Skeletal muscle tissue (tissue), 3 donors: ENCODE measurements at regions not wholly inside any gene's neighbourhood (a gene's known extent, or its start where the extent isn't known, plus 50 kb on each side); places are given as distances from the start of the nearest gene placed in this dataset.
"Not testable (repeated sequence)": the region's sequence is repeated elsewhere in the genome, so short reads cannot be mapped to it uniquely, and the experiment has no call there.

Experiments
- H3K27ac ChIP-seq: one replicate; pipeline ENCODE4 v1.7.0; 2013; ENCODE audit warnings: mild to moderate bottlenecking, low read depth, low read length, inconsistent platforms
- H3K27me3 ChIP-seq, 3 donors: one replicate each; pipeline ENCODE4 v1.7.0; 2013; ENCODE audit warnings: low read length in 3 of 3; ENCODE audit not compliant: control insufficient read depth in 3 of 3, insufficient read depth in 3 of 3
- H3K36me3 ChIP-seq, 3 donors: one replicate each; pipeline ENCODE4 v1.7.0; 2013; ENCODE audit warnings: low read length in 3 of 3; ENCODE audit not compliant: control insufficient read depth in 3 of 3, insufficient read depth in 3 of 3
- H3K4me1 ChIP-seq, 3 donors: one replicate each; pipeline ENCODE4 v1.7.0; 2013; ENCODE audit warnings: low read length in 3 of 3, mild to moderate bottlenecking in 3 of 3; ENCODE audit not compliant: control insufficient read depth in 3 of 3, insufficient read depth in 3 of 3
- H3K4me3 ChIP-seq, 3 donors: one replicate each; pipeline ENCODE4 v1.7.0; 2013; ENCODE audit warnings: low read length in 3 of 3
- H3K9ac ChIP-seq, 3 donors: one replicate each; pipeline ENCODE4 v1.7.0; 2013; ENCODE audit warnings: low read length in 3 of 3, mild to moderate bottlenecking in 3 of 3, moderate library complexity in 2 of 3, low read depth in 1 of 3
- H3K9me3 ChIP-seq, 3 donors: one replicate each; pipeline ENCODE4 v1.7.0; 2013; ENCODE audit warnings: low read length in 3 of 3; ENCODE audit not compliant: control insufficient read depth in 3 of 3
- donor health status: Osteomylitis.

DNA sequence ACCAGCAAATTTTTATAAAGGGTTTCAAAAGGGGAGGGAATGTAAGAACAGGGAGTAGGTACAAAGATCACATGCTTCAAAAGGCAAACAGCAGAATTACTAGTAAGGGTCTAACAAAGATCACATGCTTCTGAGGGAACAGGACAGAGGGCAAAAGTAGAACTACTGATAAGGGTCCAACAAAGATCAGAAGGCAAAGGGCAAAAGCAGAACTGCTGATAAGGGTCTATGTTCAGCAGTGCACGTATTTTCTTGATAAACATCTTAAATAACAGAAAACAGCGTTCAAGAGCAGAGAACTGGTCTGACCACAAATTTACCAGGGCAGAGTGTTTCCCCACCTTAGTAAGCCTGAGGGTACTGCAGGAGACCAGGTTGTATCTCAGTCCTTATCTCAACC lies 469.5 kb upstream of the PIK3R1 start:
- Histone ChIP-seq H3K27me3 (no peaks in the 10 kb centered on the region), H3K9ac (no peak overlapping the region), H3K4me1 (no peaks in the 10 kb centered on the region), H3K4me3 (no peak overlapping the region), H3K27ac (no peak overlapping the region), H3K9me3 (peaks cover 0 to 3% (median 2%) of the 10 kb centered on the region in 3 donors), H3K36me3 (no peaks in the 10 kb centered on the region)

DNA sequence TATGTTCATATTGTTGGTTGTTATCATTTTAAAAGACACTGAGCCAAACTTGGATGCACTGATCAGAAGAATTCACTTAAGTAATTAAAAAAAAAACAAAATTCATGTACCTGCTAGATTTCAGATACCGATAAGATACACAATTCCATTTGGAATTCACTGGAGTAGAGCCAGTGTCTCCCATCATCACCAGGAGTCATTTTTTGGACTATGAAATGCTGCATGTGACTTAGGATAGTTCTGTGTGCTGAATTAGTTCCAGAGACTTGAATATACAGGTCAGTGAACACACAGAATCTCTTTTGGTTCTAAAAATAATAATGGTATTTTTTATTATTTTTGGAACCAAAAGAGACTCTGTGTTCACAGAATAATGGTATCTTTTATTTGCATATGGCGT lies 482.6 kb upstream of the PIK3R1 start:
- Histone ChIP-seq H3K27ac (no peak overlapping the region), H3K4me1 (peaks cover 0 to 3% (median 0%) of the 10 kb centered on the region in 3 donors), H3K4me3 (no peak overlapping the region), H3K27me3 (no peaks in the 10 kb centered on the region), H3K9me3 (peaks cover 0 to 3% (median 0%) of the 10 kb centered on the region in 3 donors), H3K36me3 (no peaks in the 10 kb centered on the region), H3K9ac (no peak overlapping the region)

DNA sequence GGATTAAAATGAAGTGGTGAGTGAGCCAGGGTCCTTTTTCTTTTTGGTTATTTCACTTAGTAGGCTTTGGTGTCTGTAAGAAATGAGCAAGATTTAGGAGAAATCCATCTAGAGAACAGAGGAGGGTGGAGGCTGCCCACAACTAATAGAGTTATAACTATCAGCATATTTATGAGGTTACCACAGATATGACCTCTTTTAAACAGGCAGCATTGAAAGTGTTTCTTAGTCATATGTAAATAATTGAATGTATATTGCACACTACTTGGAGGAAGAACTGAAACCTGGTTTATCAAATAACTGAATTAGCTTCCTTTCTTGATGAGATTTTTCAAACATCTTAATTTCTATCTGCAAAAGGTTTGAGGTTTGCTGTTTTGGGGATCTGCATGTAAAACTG lies 483.1 kb upstream of the PIK3R1 start:
- H3K4me3 ChIP-seq, result no peak overlapping the region
- H3K27me3 ChIP-seq, result no peaks in the 10 kb centered on the region

DNA sequence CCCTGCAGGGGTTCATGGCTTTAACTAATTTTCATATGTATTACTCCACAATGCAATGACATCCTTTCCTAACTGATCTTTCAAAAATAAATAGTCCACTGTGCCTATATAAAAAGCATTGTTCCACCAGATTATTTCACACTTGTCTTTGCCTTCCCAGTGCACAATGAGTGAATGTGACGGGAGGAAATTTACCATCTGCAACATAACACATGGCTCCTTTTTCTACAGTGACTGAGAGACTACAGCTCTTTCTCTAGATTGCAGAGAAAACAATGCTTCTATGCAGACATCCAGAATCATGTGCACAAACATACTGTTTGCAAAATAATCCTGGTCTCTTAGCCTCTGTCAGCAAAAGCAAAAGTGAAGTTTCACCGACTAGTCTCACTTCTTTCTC lies 483.7 kb upstream of the PIK3R1 start:
- no peak overlapping the region for H3K9ac ChIP-seq
- H3K36me3 ChIP-seq, result no peaks in the 10 kb centered on the region
- no peaks in the 10 kb centered on the region for H3K27me3 ChIP-seq
- no peak overlapping the region for H3K4me3 ChIP-seq
- peaks cover 0 to 3% (median 0%) of the 10 kb centered on the region in 3 donors for H3K9me3 ChIP-seq
- H3K27ac ChIP-seq, result no peak overlapping the region
- peaks cover 0 to 3% (median 0%) of the 10 kb centered on the region in 3 donors for H3K4me1 ChIP-seq

More for the DNA sequence above, 483.1 kb upstream of the PIK3R1 start:
- H3K27ac ChIP-seq, result no peak overlapping the region
- peaks cover 0 to 3% (median 0%) of the 10 kb centered on the region in 3 donors for H3K9me3 ChIP-seq
- H3K36me3 ChIP-seq, result no peaks in the 10 kb centered on the region
- H3K4me1 ChIP-seq, result peaks cover 0 to 3% (median 0%) of the 10 kb centered on the region in 3 donors
- no peak overlapping the region for H3K9ac ChIP-seq

DNA sequence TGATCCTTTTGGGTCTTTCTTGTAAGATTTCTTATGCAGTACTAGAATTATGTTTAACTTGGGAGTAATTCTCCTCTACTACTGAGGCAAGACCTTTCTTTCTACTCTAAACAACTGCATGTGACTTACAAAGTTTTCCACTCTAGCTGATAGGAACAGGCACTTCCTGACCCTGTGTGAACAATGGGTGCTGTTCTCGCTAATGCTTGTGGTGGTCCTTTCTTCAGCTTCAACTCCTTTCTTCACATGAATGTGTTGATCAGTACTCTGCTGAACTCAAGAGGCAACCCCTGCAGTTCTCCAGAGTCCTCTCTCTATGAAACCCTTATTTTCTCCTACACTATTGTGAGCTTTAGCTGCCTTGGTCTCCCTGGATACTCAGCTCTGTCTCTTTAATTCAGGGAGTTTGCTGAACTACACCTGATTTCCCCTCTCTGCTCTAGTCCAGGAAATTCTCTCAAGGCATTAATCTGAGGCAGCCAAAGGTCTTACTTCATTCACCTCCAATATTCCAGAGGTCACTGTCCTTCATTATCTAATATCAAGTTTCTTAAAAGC lies 484.6 kb upstream of the PIK3R1 start:
- Histone ChIP-seq H3K9me3 (peaks cover 0 to 3% (median 0%) of the 10 kb centered on the region in 3 donors), H3K9ac (no peak overlapping the region), H3K4me3 (no peak overlapping the region), H3K36me3 (no peaks in the 10 kb centered on the region), H3K4me1 (peaks cover 0 to 3% (median 0%) of the 10 kb centered on the region in 3 donors), H3K27me3 (no peaks in the 10 kb centered on the region), H3K27ac (no peak overlapping the region)

DNA sequence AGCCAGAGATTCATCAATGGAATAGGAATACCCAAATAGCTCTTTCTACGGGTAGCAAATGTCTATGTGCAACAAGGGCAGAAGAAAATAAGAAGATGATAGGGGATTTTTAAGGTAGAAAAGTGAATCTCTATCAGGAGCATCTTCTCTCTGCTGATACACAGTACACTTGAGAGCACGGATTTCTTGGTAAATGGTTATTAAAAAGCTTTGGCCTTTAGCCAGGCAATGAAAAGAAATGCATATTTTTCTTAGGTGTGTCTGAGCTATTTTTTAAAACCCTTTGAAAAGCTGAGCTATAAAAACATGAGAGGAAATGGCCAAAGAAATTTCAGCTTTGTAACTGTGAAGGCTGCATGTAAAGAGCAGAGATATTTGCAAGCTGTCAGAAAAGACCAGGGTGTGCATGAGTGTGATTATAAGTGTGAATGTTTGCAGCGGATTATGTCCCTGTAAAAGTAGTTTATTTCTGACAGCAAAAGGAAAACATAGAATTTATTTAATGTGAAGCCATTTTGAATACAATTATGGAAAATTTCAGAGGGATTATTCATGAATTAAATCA lies 487.1 kb upstream of the PIK3R1 start:
- no peak overlapping the region for H3K4me3 ChIP-seq
- H3K4me1 ChIP-seq, result peaks cover 0 to 3% (median 0%) of the 10 kb centered on the region in 3 donors
- no peaks in the 10 kb centered on the region for H3K27me3 ChIP-seq
- H3K27ac ChIP-seq, result no peak overlapping the region
- H3K9me3 ChIP-seq, result no peaks in the 10 kb centered on the region
- H3K36me3 ChIP-seq, result no peaks in the 10 kb centered on the region
- no peak overlapping the region for H3K9ac ChIP-seq

DNA sequence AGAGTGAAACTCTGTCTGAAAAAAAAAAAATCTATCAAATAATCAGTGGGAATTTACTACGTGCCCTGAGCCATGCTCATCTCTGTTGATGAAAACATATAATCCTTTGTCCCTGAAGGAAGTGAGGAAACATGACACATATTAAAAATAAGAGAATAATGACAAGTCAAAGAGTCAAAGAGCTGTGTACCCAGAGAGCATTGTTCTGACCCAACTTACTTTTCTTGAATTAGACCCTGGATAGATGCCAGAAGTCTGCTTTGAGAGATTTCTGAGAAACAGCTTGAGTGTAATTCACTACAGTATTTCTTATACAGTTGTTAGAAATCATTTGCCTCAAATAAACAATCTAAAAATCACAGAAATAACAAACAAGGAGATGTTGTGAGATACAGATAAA lies 490.0 kb upstream of the PIK3R1 start:
- H3K36me3 ChIP-seq, result no peaks in the 10 kb centered on the region
- no peaks in the 10 kb centered on the region for H3K4me1 ChIP-seq
- no peak overlapping the region for H3K27ac ChIP-seq
- H3K9me3 ChIP-seq, result no peaks in the 10 kb centered on the region
- no peak overlapping the region for H3K4me3 ChIP-seq
- no peak overlapping the region for H3K9ac ChIP-seq
- H3K27me3 ChIP-seq, result no peaks in the 10 kb centered on the region

DNA sequence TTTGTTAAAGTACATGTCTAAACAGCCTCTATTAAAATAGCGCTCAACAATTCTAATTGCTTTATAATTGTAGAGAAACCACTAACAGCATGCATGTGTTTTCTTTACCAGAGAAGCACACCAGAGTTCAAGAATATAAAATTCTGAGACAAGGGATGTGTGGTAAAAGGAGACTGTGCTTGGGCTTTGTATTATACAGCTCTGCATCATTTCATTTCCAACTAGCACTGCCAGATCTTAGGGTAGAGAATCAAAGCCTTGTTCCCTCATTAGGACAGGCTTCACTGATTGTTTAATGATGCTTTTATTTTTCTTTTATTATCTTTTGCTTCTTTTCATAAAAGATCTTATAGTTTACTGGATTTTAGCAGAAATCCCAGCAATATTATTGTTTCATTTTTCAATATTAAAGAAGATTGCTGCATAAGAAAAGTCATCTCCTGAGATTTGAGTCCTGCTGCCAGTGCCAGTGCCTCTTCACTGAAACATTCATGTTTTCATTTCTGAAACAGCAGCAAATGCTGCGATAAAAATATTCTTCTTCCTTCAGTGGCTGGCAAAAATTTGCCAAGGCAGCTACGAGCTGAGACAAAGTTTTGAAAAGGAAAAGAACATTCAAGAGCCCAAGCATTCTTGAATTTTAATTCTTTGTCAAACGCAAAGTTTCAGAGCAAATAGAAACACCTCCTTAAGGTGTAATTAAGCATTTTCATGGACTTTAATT lies 491.0 kb upstream of the PIK3R1 start:
- Histone ChIP-seq H3K4me1 (no peaks in the 10 kb centered on the region), H3K9me3 (no peaks in the 10 kb centered on the region), H3K27ac (no peak overlapping the region), H3K9ac (no peak overlapping the region), H3K27me3 (no peaks in the 10 kb centered on the region), H3K4me3 (no peak overlapping the region), H3K36me3 (no peaks in the 10 kb centered on the region)

DNA sequence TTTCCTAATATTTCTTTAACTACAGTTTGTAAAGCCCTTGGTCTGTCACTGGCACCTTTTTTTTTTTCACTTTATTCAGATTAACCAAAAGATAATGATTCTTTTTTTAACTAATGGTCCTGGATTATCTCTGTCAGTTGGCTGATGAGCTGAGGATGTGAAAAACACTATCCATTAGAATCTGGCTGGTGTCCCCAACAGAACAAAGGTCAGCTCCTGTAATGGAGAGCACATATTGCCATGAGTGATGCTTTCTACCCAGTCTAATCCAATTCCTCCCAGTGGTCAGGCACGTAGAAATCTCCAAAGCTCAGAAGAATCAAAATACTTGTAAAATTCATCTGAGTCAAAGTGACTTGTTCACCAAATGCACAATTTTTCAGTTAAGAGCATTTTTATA lies 491.7 kb upstream of the PIK3R1 start:
- H3K9ac ChIP-seq, result no peak overlapping the region
- no peak overlapping the region for H3K4me3 ChIP-seq
- H3K4me1 ChIP-seq, result no peaks in the 10 kb centered on the region
- H3K36me3 ChIP-seq, result no peaks in the 10 kb centered on the region
- H3K27me3 ChIP-seq, result no peaks in the 10 kb centered on the region
- H3K27ac ChIP-seq, result no peak overlapping the region
- no peaks in the 10 kb centered on the region for H3K9me3 ChIP-seq

DNA sequence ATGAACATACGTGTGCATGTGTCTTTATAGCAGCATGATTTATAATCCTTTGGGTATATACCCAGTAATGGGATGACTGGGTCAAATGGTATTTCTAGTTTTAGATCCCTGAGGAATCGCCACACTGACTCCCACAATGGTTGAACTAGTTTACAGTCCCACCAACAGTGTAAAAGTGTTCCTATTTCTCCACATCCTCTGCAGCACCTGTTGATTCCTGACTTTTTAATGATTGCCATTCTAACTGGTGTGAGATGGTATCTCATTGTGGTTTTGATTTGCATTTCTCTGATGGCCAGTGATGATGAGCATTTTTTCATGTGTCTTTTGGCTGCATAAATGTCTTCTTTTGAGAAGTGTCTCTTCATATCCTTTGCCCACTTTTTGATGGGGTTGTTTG lies 493.0 kb upstream of the PIK3R1 start:
- not testable (repeated sequence) for H3K4me3 ChIP-seq, H3K9ac ChIP-seq, H3K9me3 ChIP-seq, H3K27me3 ChIP-seq, H3K36me3 ChIP-seq, H3K27ac ChIP-seq, H3K4me1 ChIP-seq
